PC-3 (cell line): ENCODE measurements at regions not wholly inside any gene's neighbourhood (a gene's known extent, or its start where the extent isn't known, plus 50 kb on each side); places are given as distances from the start of the nearest gene placed in this dataset.

Source experiments
- EZH2 ChIP-seq: fragments of 300-600 bp; sonication (generic); IDR thresholded peaks from one replicate; pipeline ENCODE4 v1.6.1; 2017; ENCODE audit warnings: antibody characterized with exemption, mild to moderate bottlenecking, low read length; ENCODE audit not compliant: unreplicated experiment
- TF ChIP-seq, protein P1 (sequence below): fragments of 300-600 bp; sonication (generic); conservative IDR thresholded peaks from 2 replicates; pipeline ENCODE4 v1.5.1; 2017; ENCODE audit warnings: antibody characterized with exemption, low read depth, mild to moderate bottlenecking, low read length

DNA sequence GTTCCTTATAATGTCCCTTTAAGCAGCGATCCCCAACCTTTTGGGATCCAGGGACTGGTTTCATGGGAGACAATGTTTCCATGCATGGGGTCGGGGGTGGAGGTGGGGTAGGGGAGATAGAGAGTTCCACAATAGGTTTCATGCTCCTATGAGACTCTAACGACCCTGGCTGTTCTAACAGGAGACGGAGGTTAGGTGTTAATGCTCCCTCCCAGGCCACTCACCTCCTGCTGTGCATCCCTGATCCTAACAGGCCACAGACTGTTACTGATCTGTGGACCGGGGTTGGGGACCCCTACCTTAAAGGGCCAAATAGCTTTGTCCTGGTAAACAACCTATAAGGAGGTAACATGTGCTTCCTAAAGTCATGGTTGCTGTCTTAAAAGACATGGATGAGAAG is 602.5 kb upstream of the RGMB start:
- TF ChIP-seq EZH2: no peak
- TF ChIP-seq, protein P1, sequence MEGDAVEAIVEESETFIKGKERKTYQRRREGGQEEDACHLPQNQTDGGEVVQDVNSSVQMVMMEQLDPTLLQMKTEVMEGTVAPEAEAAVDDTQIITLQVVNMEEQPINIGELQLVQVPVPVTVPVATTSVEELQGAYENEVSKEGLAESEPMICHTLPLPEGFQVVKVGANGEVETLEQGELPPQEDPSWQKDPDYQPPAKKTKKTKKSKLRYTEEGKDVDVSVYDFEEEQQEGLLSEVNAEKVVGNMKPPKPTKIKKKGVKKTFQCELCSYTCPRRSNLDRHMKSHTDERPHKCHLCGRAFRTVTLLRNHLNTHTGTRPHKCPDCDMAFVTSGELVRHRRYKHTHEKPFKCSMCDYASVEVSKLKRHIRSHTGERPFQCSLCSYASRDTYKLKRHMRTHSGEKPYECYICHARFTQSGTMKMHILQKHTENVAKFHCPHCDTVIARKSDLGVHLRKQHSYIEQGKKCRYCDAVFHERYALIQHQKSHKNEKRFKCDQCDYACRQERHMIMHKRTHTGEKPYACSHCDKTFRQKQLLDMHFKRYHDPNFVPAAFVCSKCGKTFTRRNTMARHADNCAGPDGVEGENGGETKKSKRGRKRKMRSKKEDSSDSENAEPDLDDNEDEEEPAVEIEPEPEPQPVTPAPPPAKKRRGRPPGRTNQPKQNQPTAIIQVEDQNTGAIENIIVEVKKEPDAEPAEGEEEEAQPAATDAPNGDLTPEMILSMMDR: no peak
